Gastroesophageal sphincter (tissue), 4 donors: ENCODE measurements at regions not wholly inside any gene's neighbourhood (a gene's known extent, or its start where the extent isn't known, plus 50 kb on each side); places are given as distances from the start of the nearest gene placed in this dataset.

Experiments
- ATAC-seq: fragments of 150-250 bp; one replicate; pipeline ENCODE4 v1.9.1; 2016; ENCODE audit warnings: mild to moderate bottlenecking, moderate library complexity
- H3K27ac ChIP-seq, 4 donors: fragments of 200-600 bp; sonication (generic) in 3 of 4; 1 replicate in 3 of 4; 2 replicates in 1 of 4; pipeline ENCODE4 v1.5.1; 2016 to 2019
- H3K27me3 ChIP-seq: fragments of 200-600 bp; sonication (generic); one replicate; pipeline ENCODE4 v1.5.1; 2019
- H3K36me3 ChIP-seq, 2 donors: fragments of 200-600 bp; sonication (generic); one replicate each; pipeline ENCODE4 v1.5.1; 2019; ENCODE audit warnings: control low read depth in 1 of 2
- H3K4me1 ChIP-seq, 3 donors: fragments of 200-600 bp; sonication (generic); 1 replicate in 2 of 3; 2 replicates in 1 of 3; pipeline ENCODE4 v1.5.1; 2016 to 2019; ENCODE audit warnings: control low read depth in 2 of 3
- H3K4me3 ChIP-seq, 2 donors: fragments of 200-600 bp; sonication (generic); one replicate each; pipeline ENCODE4 v1.5.1; 2019; ENCODE audit warnings: mild to moderate bottlenecking in 1 of 2, moderate library complexity in 1 of 2
- H3K9me3 ChIP-seq, 3 donors: fragments of 200-600 bp; sonication (generic); one replicate each; pipeline ENCODE4 v1.5.1; 2017 to 2019; ENCODE audit warnings: control low read depth in 2 of 3
- EP300 ChIP-seq: sonication (generic); formaldehyde crosslinking; IDR thresholded peaks from one replicate; pipeline ENCODE4 v1.6.1; 2017; ENCODE audit warnings: antibody characterized with exemption, mild to moderate bottlenecking
- POLR2A ChIP-seq, 2 donors: fragments of 450-650 bp; IDR thresholded peaks; one replicate each; pipeline ENCODE4 v1.6.1; 2017; ENCODE audit warnings: antibody characterized with exemption in 2 of 2, mild to moderate bottlenecking in 2 of 2, moderate library complexity in 1 of 2
- POLR2AphosphoS5 ChIP-seq: sonication (generic); formaldehyde crosslinking; IDR thresholded peaks from one replicate; pipeline ENCODE4 v1.6.1; 2017; ENCODE audit warnings: antibody characterized with exemption
- WGBS, 2 donors: methylation state at CpG; one replicate each; pipeline ENCODE4 v1.1.5; 2018; ENCODE audit warnings: low coverage in 1 of 2; 5-methylcytosine and 5-hydroxymethylcytosine counted together
- TF ChIP-seq, protein P1 (sequence below), 4 experiments: fragments of 200-600 bp in 2 of 4; fragments of 450-650 bp in 2 of 4; sonication (generic) in 1 of 4; IDR thresholded peaks; one replicate each; pipeline ENCODE4 v1.5.1; 2017 to 2019; ENCODE audit warnings: antibody characterized with exemption in 4 of 4, mild to moderate bottlenecking in 2 of 4, moderate library complexity in 2 of 4

DNA sequence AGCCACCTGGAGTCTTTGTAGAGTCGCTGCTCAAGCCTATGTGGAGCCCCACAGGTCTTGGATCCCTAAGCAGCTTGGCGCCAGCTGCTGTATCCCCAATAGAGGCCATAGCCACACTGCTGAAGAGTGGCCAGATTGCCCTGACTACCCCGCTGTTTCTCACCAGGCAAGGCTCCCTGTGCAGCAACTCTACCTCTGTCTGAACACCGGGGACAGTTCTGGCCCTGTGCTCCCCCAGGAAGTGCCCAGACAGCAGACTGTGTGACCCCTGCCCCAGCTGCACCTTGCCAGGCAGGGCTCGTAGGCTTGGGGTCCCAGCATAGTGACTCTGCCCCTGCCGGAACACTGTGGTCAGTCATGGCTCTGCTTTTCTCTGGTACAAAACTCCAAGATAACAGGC is 53.5 kb upstream of the GALNT13 start:
- WGBS, 2 donors, result 20% methylated on average over 1 of the region's 6 CpGs; no CpG with 5 or more reads in 1 of the 2 donors
- Histone ChIP-seq H3K36me3 (no peaks in the 10 kb centered on the region), H3K9me3 (peaks cover 0 to 9% (median 0%) of the 10 kb centered on the region in 3 donors), H3K27me3 (no peaks in the 10 kb centered on the region), H3K27ac (no peak overlapping the region), H3K4me1 (no peaks in the 10 kb centered on the region), H3K4me3 (no peak overlapping the region)
- ATAC-seq, result no peak
- TF ChIP-seq, protein P1, sequence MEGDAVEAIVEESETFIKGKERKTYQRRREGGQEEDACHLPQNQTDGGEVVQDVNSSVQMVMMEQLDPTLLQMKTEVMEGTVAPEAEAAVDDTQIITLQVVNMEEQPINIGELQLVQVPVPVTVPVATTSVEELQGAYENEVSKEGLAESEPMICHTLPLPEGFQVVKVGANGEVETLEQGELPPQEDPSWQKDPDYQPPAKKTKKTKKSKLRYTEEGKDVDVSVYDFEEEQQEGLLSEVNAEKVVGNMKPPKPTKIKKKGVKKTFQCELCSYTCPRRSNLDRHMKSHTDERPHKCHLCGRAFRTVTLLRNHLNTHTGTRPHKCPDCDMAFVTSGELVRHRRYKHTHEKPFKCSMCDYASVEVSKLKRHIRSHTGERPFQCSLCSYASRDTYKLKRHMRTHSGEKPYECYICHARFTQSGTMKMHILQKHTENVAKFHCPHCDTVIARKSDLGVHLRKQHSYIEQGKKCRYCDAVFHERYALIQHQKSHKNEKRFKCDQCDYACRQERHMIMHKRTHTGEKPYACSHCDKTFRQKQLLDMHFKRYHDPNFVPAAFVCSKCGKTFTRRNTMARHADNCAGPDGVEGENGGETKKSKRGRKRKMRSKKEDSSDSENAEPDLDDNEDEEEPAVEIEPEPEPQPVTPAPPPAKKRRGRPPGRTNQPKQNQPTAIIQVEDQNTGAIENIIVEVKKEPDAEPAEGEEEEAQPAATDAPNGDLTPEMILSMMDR (IDR thresholded peaks at IDR 0.05), result no peak
- TF ChIP-seq EP300 (no peak), POLR2AphosphoS5 (no peak), POLR2A (IDR thresholded peaks at IDR 0.05) (no peak)

- H3K4me3 ChIP-seq, result no peak overlapping the region
- TF ChIP-seq POLR2A (IDR thresholded peaks at IDR 0.05) (no peak), EP300 (no peak), POLR2AphosphoS5 (no peak)
- TF ChIP-seq, protein P1 (IDR thresholded peaks at IDR 0.05), result no peak
- 100% methylated on average over 1 of the region's 1 CpG; no CpG with 5 or more reads in 1 of the 2 donors for WGBS, 2 donors
Observed at GRCh38 chr2:153819074-153819473, 52.6 kb upstream of the GALNT13 start.

DNA sequence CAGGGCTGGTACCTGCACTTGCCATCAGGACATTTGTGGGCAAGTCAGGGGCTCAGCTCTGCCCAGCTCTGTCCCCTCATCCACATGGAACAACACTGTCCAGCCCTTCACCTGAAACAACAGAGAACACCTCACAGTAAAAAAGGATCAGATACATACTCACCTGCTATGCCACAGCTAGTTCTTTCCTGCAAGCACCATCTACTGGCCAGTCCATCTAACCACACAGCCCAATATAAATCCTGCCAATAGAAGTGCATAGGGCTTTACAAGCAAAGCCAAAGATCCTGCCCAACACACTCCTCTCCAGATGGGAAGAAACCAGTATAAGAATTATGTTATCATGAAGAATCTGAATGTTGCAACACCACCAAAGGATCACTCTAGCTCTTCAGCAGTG is 52.2 kb upstream of the GALNT13 start:
- peaks cover 0 to 9% (median 0%) of the 10 kb centered on the region in 3 donors for H3K9me3 ChIP-seq
- no peaks in the 10 kb centered on the region for H3K4me1 ChIP-seq
- H3K27me3 ChIP-seq, result no peaks in the 10 kb centered on the region
- H3K36me3 ChIP-seq, result no peaks in the 10 kb centered on the region
- ATAC-seq, result no peak
- H3K4me3 ChIP-seq, result no peak overlapping the region
- no peak for TF ChIP-seq POLR2A (IDR thresholded peaks at IDR 0.05)
- no peak for TF ChIP-seq EP300
- TF ChIP-seq, protein P1 (IDR thresholded peaks at IDR 0.05), result no peak
- no peak for TF ChIP-seq POLR2AphosphoS5
- H3K27ac ChIP-seq, result no peak overlapping the region

More at GRCh38 chr2:153819074-153819473, 52.6 kb upstream of the GALNT13 start:
- H3K9me3 ChIP-seq, result peaks cover 0 to 9% (median 0%) of the 10 kb centered on the region in 3 donors
- no peaks in the 10 kb centered on the region for H3K27me3 ChIP-seq
- no peaks in the 10 kb centered on the region for H3K36me3 ChIP-seq
- no peaks in the 10 kb centered on the region for H3K4me1 ChIP-seq
- H3K27ac ChIP-seq, result no peak overlapping the region
- ATAC-seq, result peak; percentile 25
